ENCODE measurements at regions not wholly inside any gene's neighbourhood (a gene's known extent, or its start where the extent isn't known, plus 50 kb on each side); places are given as distances from the start of the nearest gene placed in this dataset.

- no peak for TF ChIP-seq CTCF (IDR thresholded peaks at IDR 0.05)
- no peak for TF ChIP-seq EZH2 (IDR thresholded peaks at IDR 0.05)
- no peak for TF ChIP-seq EZH2phosphoT487 (IDR thresholded peaks at IDR 0.05)
Measured at GRCh38 chr7:39832519-39833085, 117.5 kb upstream of the CDK13 start.

Data from neural progenitor cell (in vitro differentiated cells).